Progenitor cell of endocrine pancreas (in vitro differentiated cells): ENCODE measurements at regions not wholly inside any gene's neighbourhood (a gene's known extent, or its start where the extent isn't known, plus 50 kb on each side); places are given as distances from the start of the nearest gene placed in this dataset.

ENCODE experiments used
- DNase-seq: peaks from one replicate; pipeline ENCODE4 v3.0.0; 2021; ENCODE audit warnings: low spot score; ENCODE audit not compliant: unreplicated experiment
- H3K27ac Mint-ChIP-seq: 2 replicates; pipeline ENCODE4 v1.8.0; 2021; ENCODE audit warnings: mild to moderate bottlenecking, moderate library complexity, mixed read lengths
- H3K27me3 Mint-ChIP-seq: 2 replicates; pipeline ENCODE4 v1.8.0; 2021; ENCODE audit warnings: mixed read lengths
- H3K36me3 Mint-ChIP-seq: 2 replicates; pipeline ENCODE4 v1.8.0; 2022; ENCODE audit warnings: mixed read lengths; ENCODE audit not compliant: insufficient read depth
- H3K4me1 Mint-ChIP-seq: 2 replicates; pipeline ENCODE4 v1.8.0; 2021; ENCODE audit warnings: low read depth, mixed read lengths
- H3K4me3 Mint-ChIP-seq: 2 replicates; pipeline ENCODE4 v1.8.0; 2021; ENCODE audit warnings: low read depth, mild to moderate bottlenecking, moderate library complexity, mixed read lengths
- H3K9me3 Mint-ChIP-seq: 2 replicates; pipeline ENCODE4 v1.8.0; 2021; ENCODE audit warnings: low read depth, mixed read lengths
- CTCF ChIP-seq: fragments of 200-600 bp; sonication (generic); IDR thresholded peaks from one replicate; pipeline ENCODE4 v1.5.0; 2021; ENCODE audit warnings: antibody characterized with exemption, mild to moderate bottlenecking; ENCODE audit not compliant: unreplicated experiment

GRCh38 chr11:112464949-112465348, 204.3 kb upstream of the PLET1 start:
- H3K4me1 Mint-ChIP-seq = peaks cover 8% of the 10 kb centered on the region
- DNase-seq = no peak
- no peaks in the 10 kb centered on the region for H3K36me3 Mint-ChIP-seq
- H3K9me3 Mint-ChIP-seq = no peaks in the 10 kb centered on the region
- H3K27me3 Mint-ChIP-seq = peaks cover 3% of the 10 kb centered on the region
- TF ChIP-seq CTCF = no peak
- no peak overlapping the region for H3K4me3 Mint-ChIP-seq
- no peak overlapping the region for H3K27ac Mint-ChIP-seq

GRCh38 chr11:112465433-112466024, 204.9 kb upstream of the PLET1 start:
- no peak overlapping the region for H3K27ac Mint-ChIP-seq
- H3K4me3 Mint-ChIP-seq = no peak overlapping the region
- peaks cover 8% of the 10 kb centered on the region for H3K4me1 Mint-ChIP-seq
- no peaks in the 10 kb centered on the region for H3K9me3 Mint-ChIP-seq
- no peak for DNase-seq
- peaks cover 3% of the 10 kb centered on the region for H3K27me3 Mint-ChIP-seq
- no peaks in the 10 kb centered on the region for H3K36me3 Mint-ChIP-seq
- no peak for TF ChIP-seq CTCF

- no peaks in the 10 kb centered on the region for H3K36me3 Mint-ChIP-seq
These were observed 207.1 kb upstream of the PLET1 start for GRCh38 chr11:112467721-112468120.

GRCh38 chr11:112469376-112469775, 208.7 kb upstream of the PLET1 start:
- Mint-ChIP-seq H3K27ac (no peak overlapping the region), H3K9me3 (no peaks in the 10 kb centered on the region), H3K36me3 (no peaks in the 10 kb centered on the region), H3K27me3 (peaks cover 8% of the 10 kb centered on the region), H3K4me1 (peaks cover 8% of the 10 kb centered on the region), H3K4me3 (no peak overlapping the region)
- no peak for TF ChIP-seq CTCF
- DNase-seq = no peak

More at GRCh38 chr11:112467721-112468120, 207.1 kb upstream of the PLET1 start:
- Mint-ChIP-seq H3K4me1 (peaks cover 8% of the 10 kb centered on the region), H3K9me3 (no peaks in the 10 kb centered on the region), H3K27ac (no peak overlapping the region), H3K4me3 (no peak overlapping the region), H3K27me3 (peaks cover 8% of the 10 kb centered on the region)
- TF ChIP-seq CTCF = no peak
- DNase-seq = no peak

- Mint-ChIP-seq H3K4me1 (peaks cover 4% of the 10 kb centered on the region), H3K27ac (no peak overlapping the region), H3K4me3 (no peak overlapping the region), H3K9me3 (no peaks in the 10 kb centered on the region), H3K27me3 (peaks cover 8% of the 10 kb centered on the region), H3K36me3 (no peaks in the 10 kb centered on the region)
- TF ChIP-seq CTCF = no peak
- DNase-seq = no peak
These were observed 209.7 kb upstream of the PLET1 start for GRCh38 chr11:112470355-112470754.
